Body of pancreas (tissue), 4 donors: ENCODE measurements at regions not wholly inside any gene's neighbourhood (a gene's known extent, or its start where the extent isn't known, plus 50 kb on each side); places are given as distances from the start of the nearest gene placed in this dataset.

Source experiments
- CTCF ChIP-seq, 7 experiments: fragments of 450-650 bp in 4 of 7; fragments of 200-600 bp in 3 of 7; sonication (generic) in 3 of 7; IDR thresholded peaks; one replicate each; pipeline ENCODE4 v1.5.1; 2016 to 2019; ENCODE audit warnings: antibody characterized with exemption in 7 of 7
- POLR2A ChIP-seq, 3 donors: fragments of 450-650 bp; IDR thresholded peaks; one replicate each; pipeline ENCODE4 v1.6.1; 2016; ENCODE audit warnings: antibody characterized with exemption in 3 of 3, mild to moderate bottlenecking in 2 of 3

GRCh38 chr2:194867328-194867727 is 789.7 kb upstream of the SLC39A10 start:
- peak in 1 of 7 experiments; percentile 22 for TF ChIP-seq CTCF (IDR thresholded peaks at IDR 0.05)
- no peak for TF ChIP-seq POLR2A (IDR thresholded peaks at IDR 0.05)
